ENCODE measurements at regions not wholly inside any gene's neighbourhood (a gene's known extent, or its start where the extent isn't known, plus 50 kb on each side); places are given as distances from the start of the nearest gene placed in this dataset.

DNA sequence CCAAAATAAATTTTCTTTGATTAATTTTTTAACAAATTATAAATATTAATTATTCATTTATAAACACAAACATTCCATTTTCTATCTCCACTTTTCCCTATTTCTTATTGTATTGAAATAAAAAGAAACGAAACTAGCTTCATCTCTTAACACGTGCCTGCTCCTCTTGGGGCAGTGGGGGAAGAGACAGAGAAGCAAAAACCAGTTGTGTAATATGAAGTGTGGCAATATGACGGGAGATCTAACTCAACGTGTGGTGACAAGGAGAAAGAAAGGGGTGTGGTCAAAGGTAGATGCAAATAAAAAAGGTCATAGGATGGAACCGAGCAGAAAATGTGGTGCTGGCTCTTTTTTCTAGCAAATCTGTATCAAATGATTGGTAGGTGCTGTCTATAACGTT, 106.9 kb upstream of the SLC8A1 start:
- TF ChIP-seq Cebpa-rat (IDR thresholded peaks at IDR 0.05), result no peak
- H3K27me3 ChIP-seq, result no peaks in the 10 kb centered on the region
- no peak overlapping the region for H3K4me2 ChIP-seq
- no peaks in the 10 kb centered on the region for H3K9me3 ChIP-seq
- H3K4me3 ChIP-seq, result no peak overlapping the region
- no peak overlapping the region for H3K9ac ChIP-seq
- no peaks in the 10 kb centered on the region for H4K20me1 ChIP-seq
- no peaks in the 10 kb centered on the region for H3K4me1 ChIP-seq
- H3K36me3 ChIP-seq, result no peaks in the 10 kb centered on the region
- H3K27ac ChIP-seq, result no peak overlapping the region

DNA sequence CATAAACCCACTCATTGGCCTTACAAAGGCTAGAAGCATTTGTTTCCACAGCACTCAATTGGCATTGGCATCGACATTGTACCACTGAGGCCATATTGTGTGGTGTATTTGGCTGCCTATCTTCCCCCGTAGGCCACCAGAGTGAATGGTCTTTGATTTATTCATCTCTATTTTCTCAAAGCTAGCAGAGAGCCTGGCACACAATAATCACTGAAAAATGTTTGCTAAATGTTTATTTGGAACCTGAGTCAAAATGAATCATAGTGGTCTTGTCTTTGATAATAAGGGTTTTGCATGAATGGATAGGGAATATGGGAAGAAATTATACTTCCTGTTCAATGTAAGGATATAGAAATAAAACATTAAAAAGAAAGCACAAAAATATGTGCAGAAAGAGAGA, 107.3 kb upstream of the SLC8A1 start:
- Histone ChIP-seq H3K9me3 (no peaks in the 10 kb centered on the region), H4K20me1 (no peaks in the 10 kb centered on the region), H3K9ac (no peak overlapping the region), H3K27me3 (no peaks in the 10 kb centered on the region), H3K4me2 (no peak overlapping the region), H3K4me1 (no peaks in the 10 kb centered on the region), H3K27ac (no peak overlapping the region), H3K36me3 (no peaks in the 10 kb centered on the region), H3K4me3 (no peak overlapping the region)
- no peak for TF ChIP-seq Cebpa-rat (IDR thresholded peaks at IDR 0.05)

DNA sequence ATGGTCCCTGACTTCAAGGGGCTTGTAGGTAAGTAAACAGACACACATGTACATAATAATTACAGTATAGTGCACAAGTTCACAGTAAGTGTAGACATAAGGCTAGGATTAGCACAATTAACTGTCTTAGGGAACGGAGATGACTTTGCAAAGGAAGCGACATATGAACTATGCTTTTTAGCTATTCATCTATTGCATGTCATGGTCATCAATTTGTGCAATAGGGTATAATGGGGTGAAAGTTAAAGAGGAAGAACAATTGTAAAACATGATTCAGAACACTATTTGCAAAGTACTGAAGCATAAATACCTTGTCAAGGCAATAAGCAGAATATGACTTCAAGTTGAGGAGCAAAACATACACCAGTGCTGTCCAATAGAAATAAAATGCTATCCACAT, 112.3 kb upstream of the SLC8A1 start:
- Histone ChIP-seq H4K20me1 (no peaks in the 10 kb centered on the region), H3K4me3 (no peak overlapping the region), H3K4me1 (no peaks in the 10 kb centered on the region), H3K9ac (no peak overlapping the region), H3K36me3 (no peaks in the 10 kb centered on the region), H3K9me3 (no peaks in the 10 kb centered on the region), H3K27ac (no peak overlapping the region), H3K27me3 (no peaks in the 10 kb centered on the region), H3K4me2 (no peak overlapping the region)
- TF ChIP-seq Cebpa-rat (IDR thresholded peaks at IDR 0.05), result no peak

GRCh38 chr2:40579247-40579646, 127.4 kb upstream of the SLC8A1 start:
- Histone ChIP-seq H3K4me3 (no peak overlapping the region), H3K4me1 (no peaks in the 10 kb centered on the region), H3K9ac (no peak overlapping the region), H3K9me3 (peaks cover 8% of the 10 kb centered on the region), H3K27me3 (no peaks in the 10 kb centered on the region), H4K20me1 (no peaks in the 10 kb centered on the region), H3K27ac (no peak overlapping the region), H3K36me3 (no peaks in the 10 kb centered on the region), H3K4me2 (no peak overlapping the region)
- no peak for TF ChIP-seq Cebpa-rat (IDR thresholded peaks at IDR 0.05)

DNA sequence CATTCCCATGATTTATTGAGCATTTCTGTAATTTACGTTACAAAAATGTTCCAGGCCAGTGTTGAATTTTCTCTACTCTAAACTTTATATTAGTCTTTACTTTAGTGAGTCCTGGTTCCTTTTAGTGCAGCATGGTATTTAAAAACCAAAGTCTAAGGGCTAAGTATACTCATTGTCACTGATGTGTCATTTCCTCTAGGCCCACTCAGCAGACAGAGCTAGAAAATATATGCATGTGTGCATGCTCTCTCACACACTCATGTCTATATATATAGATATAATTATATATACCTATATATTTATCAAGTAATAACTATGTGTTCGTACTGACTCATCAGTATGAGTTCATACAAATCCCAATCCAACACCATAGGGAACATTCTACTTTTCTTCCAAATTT, 132.5 kb upstream of the SLC8A1 start:
- no peak for TF ChIP-seq Cebpa-rat (IDR thresholded peaks at IDR 0.05)
- no peak overlapping the region for H3K27ac ChIP-seq
- H3K27me3 ChIP-seq, result no peaks in the 10 kb centered on the region
- no peaks in the 10 kb centered on the region for H3K36me3 ChIP-seq
- no peaks in the 10 kb centered on the region for H3K4me1 ChIP-seq
- H3K9ac ChIP-seq, result no peak overlapping the region
- no peak overlapping the region for H3K4me3 ChIP-seq
- no peak overlapping the region for H3K4me2 ChIP-seq
- peaks cover 8% of the 10 kb centered on the region for H3K9me3 ChIP-seq
- no peaks in the 10 kb centered on the region for H4K20me1 ChIP-seq

- Histone ChIP-seq H3K36me3 (no peaks in the 10 kb centered on the region), H3K9me3 (no peaks in the 10 kb centered on the region), H3K4me2 (no peak overlapping the region), H3K4me1 (no peaks in the 10 kb centered on the region), H4K20me1 (no peaks in the 10 kb centered on the region), H3K9ac (no peak overlapping the region), H3K27ac (no peak overlapping the region), H3K27me3 (no peaks in the 10 kb centered on the region), H3K4me3 (no peak overlapping the region)
- no peak for TF ChIP-seq Cebpa-rat (IDR thresholded peaks at IDR 0.05)
These were observed 139.9 kb upstream of the SLC8A1 start for GRCh38 chr2:40591774-40592173.

- no peaks in the 10 kb centered on the region for H3K9me3 ChIP-seq
- H3K9ac ChIP-seq, result no peak overlapping the region
- H3K27ac ChIP-seq, result no peak overlapping the region
- no peaks in the 10 kb centered on the region for H3K36me3 ChIP-seq
- no peaks in the 10 kb centered on the region for H4K20me1 ChIP-seq
- no peak overlapping the region for H3K4me3 ChIP-seq
- no peak for TF ChIP-seq Cebpa-rat (IDR thresholded peaks at IDR 0.05)
- no peaks in the 10 kb centered on the region for H3K27me3 ChIP-seq
- H3K4me2 ChIP-seq, result no peak overlapping the region
- no peaks in the 10 kb centered on the region for H3K4me1 ChIP-seq
These were observed 140.3 kb upstream of the SLC8A1 start for GRCh38 chr2:40592218-40592617.

DNA sequence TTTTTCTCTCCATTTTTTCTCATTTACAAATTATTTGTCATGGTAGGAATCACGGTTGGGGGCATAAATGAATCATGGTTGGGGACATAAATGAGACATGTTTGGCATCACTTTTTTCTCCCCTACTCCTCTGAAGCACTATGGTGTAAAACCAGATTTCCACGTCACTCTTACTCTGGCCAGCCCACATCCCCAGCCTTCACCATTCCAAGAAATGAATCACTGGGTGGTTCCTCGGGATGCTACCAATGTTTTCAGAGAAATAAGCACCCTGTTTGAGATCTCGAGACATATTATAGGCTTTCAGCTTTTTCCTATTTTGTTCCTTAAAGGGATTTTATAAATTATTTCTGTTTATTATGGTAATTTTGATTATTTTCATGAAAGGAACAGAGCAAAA, 155.0 kb upstream of the SLC8A1 start:
- no peaks in the 10 kb centered on the region for H3K27me3 ChIP-seq
- TF ChIP-seq Cebpa-rat (IDR thresholded peaks at IDR 0.05), result no peak
- no peak overlapping the region for H3K27ac ChIP-seq
- no peak overlapping the region for H3K9ac ChIP-seq
- no peak overlapping the region for H3K4me2 ChIP-seq
- no peaks in the 10 kb centered on the region for H4K20me1 ChIP-seq
- H3K4me3 ChIP-seq, result no peak overlapping the region
- H3K9me3 ChIP-seq, result no peaks in the 10 kb centered on the region
- no peaks in the 10 kb centered on the region for H3K36me3 ChIP-seq
- no peaks in the 10 kb centered on the region for H3K4me1 ChIP-seq

- Histone ChIP-seq H3K4me3 (no peak overlapping the region), H3K27me3 (no peaks in the 10 kb centered on the region), H3K9me3 (no peaks in the 10 kb centered on the region), H3K4me2 (no peak overlapping the region), H3K27ac (no peak overlapping the region), H3K9ac (no peak overlapping the region), H3K4me1 (no peaks in the 10 kb centered on the region), H4K20me1 (no peaks in the 10 kb centered on the region), H3K36me3 (no peaks in the 10 kb centered on the region)
- no peak for TF ChIP-seq Cebpa-rat (IDR thresholded peaks at IDR 0.05)
These were observed 159.3 kb upstream of the SLC8A1 start for GRCh38 chr2:40611196-40611595.

DNA sequence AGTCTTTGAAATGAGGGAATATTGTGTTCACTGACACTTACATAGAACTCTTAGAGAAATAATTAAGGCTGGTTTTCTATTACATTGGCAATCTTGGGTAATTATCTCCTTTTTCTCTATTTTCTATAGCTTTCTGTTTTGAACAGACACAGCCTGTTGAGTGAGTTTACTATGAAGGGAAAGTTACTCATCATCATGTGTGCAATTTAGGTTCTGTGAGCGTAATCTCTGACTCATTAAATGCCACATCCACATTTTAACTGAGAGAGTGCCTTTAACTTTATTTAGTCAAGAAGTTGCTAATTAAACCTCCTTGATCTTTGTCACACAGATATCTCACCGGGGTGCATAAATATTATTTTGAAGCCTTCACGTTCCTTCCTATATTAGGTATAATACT, 174.0 kb upstream of the SLC8A1 start:
- no peaks in the 10 kb centered on the region for H3K4me1 ChIP-seq
- H3K9ac ChIP-seq, result no peak overlapping the region
- no peak overlapping the region for H3K4me2 ChIP-seq
- no peaks in the 10 kb centered on the region for H3K36me3 ChIP-seq
- H4K20me1 ChIP-seq, result no peaks in the 10 kb centered on the region
- no peaks in the 10 kb centered on the region for H3K9me3 ChIP-seq
- TF ChIP-seq Cebpa-rat (IDR thresholded peaks at IDR 0.05), result no peak
- H3K4me3 ChIP-seq, result no peak overlapping the region
- H3K27ac ChIP-seq, result no peak overlapping the region
- no peaks in the 10 kb centered on the region for H3K27me3 ChIP-seq

GRCh38 chr2:40628556-40628955, 176.7 kb upstream of the SLC8A1 start:
- no peaks in the 10 kb centered on the region for H3K36me3 ChIP-seq
- H4K20me1 ChIP-seq, result no peaks in the 10 kb centered on the region
- H3K4me3 ChIP-seq, result no peak overlapping the region
- H3K27ac ChIP-seq, result no peak overlapping the region
- no peaks in the 10 kb centered on the region for H3K4me1 ChIP-seq
- H3K9ac ChIP-seq, result no peak overlapping the region
- H3K27me3 ChIP-seq, result no peaks in the 10 kb centered on the region
- H3K9me3 ChIP-seq, result no peaks in the 10 kb centered on the region
- TF ChIP-seq Cebpa-rat (IDR thresholded peaks at IDR 0.05), result no peak
- no peak overlapping the region for H3K4me2 ChIP-seq
